Mesenchymal stem cell (in vitro differentiated cells and primary cell): ENCODE measurements at regions not wholly inside any gene's neighbourhood (a gene's known extent, or its start where the extent isn't known, plus 50 kb on each side); places are given as distances from the start of the nearest gene placed in this dataset.

Experiments
- DNase-seq: peaks from one replicate; pipeline ENCODE4 v3.0.0-alpha.2; 2013
- H2AFZ ChIP-seq: one replicate; pipeline ENCODE4 v1.6.1; 2013; ENCODE audit warnings: low read depth, mild to moderate bottlenecking, control low read depth, inconsistent platforms, low read length, moderate library complexity
- H2AK5ac ChIP-seq: 2 replicates; pipeline ENCODE4 v1.6.1; 2013; ENCODE audit warnings: low read length, moderate library complexity, mild to moderate bottlenecking, inconsistent platforms; ENCODE audit not compliant: severe bottlenecking
- H2BK120ac ChIP-seq: one replicate; pipeline ENCODE4 v1.6.1; 2013; ENCODE audit warnings: low read depth, mild to moderate bottlenecking, inconsistent platforms, low read length, moderate library complexity
- H2BK12ac ChIP-seq, 2 experiments: one replicate each; pipeline ENCODE4 v1.6.1; 2013; ENCODE audit warnings: inconsistent platforms in 2 of 2, low read length in 2 of 2, mild to moderate bottlenecking in 2 of 2, moderate library complexity in 2 of 2, control low read depth in 1 of 2
- H2BK15ac ChIP-seq: one replicate; pipeline ENCODE4 v1.6.1; 2013; ENCODE audit warnings: mild to moderate bottlenecking, low read depth, inconsistent platforms; ENCODE audit not compliant: poor library complexity, severe bottlenecking
- H2BK5ac ChIP-seq: 2 replicates; pipeline ENCODE4 v1.6.1; 2013; ENCODE audit warnings: low read depth, mild to moderate bottlenecking, low read length, control low read depth, inconsistent platforms; ENCODE audit not compliant: poor library complexity, severe bottlenecking
- H3K14ac ChIP-seq, 2 experiments: one replicate each; pipeline ENCODE4 v1.6.1; 2013; ENCODE audit warnings: inconsistent platforms in 2 of 2, low read length in 2 of 2, control low read depth in 1 of 2, mild to moderate bottlenecking in 1 of 2, moderate library complexity in 1 of 2
- H3K18ac ChIP-seq, 2 experiments: one replicate each; pipeline ENCODE4 v1.6.1; 2013; ENCODE audit warnings: inconsistent platforms in 2 of 2, low read length in 2 of 2, control low read depth in 1 of 2, low read depth in 1 of 2, mild to moderate bottlenecking in 1 of 2
- H3K23ac ChIP-seq, 2 experiments: one replicate each; pipeline ENCODE4 v1.6.1; 2013; ENCODE audit warnings: inconsistent platforms in 2 of 2, low read length in 2 of 2, mild to moderate bottlenecking in 2 of 2, moderate library complexity in 2 of 2, control low read depth in 1 of 2
- H3K27ac ChIP-seq: 2 replicates; pipeline ENCODE4 v1.5.1; 2013; ENCODE audit warnings: mild to moderate bottlenecking, moderate library complexity, low read length, control low read depth, inconsistent platforms; ENCODE audit not compliant: poor library complexity, severe bottlenecking
- H3K27me3 ChIP-seq, 2 experiments: 2 replicates each; pipeline versions ENCODE4 v1.6.1 to v1.7.0; 2013; ENCODE audit warnings: low read length in 2 of 2, mild to moderate bottlenecking in 2 of 2, moderate library complexity in 2 of 2, control low read depth in 1 of 2, inconsistent platforms in 1 of 2; ENCODE audit not compliant: control insufficient read depth in 1 of 2, insufficient read depth in 1 of 2
- H3K36me3 ChIP-seq, 2 experiments: 2 replicates each; pipeline versions ENCODE4 v1.6.1 to v1.7.0; 2013; ENCODE audit warnings: low read length in 2 of 2, control low read depth in 1 of 2, inconsistent platforms in 1 of 2, low read depth in 1 of 2, mild to moderate bottlenecking in 1 of 2; ENCODE audit not compliant: insufficient read depth in 2 of 2, control insufficient read depth in 1 of 2
- H3K4ac ChIP-seq, 2 experiments: one replicate each; pipeline ENCODE4 v1.6.1; 2013; ENCODE audit warnings: inconsistent platforms in 2 of 2, low read length in 2 of 2, mild to moderate bottlenecking in 2 of 2, moderate library complexity in 2 of 2, control low read depth in 1 of 2, low read depth in 1 of 2
- H3K4me1 ChIP-seq: 2 replicates; pipeline ENCODE4 v1.6.1; 2013; ENCODE audit warnings: low read depth, low read length, control low read depth; ENCODE audit not compliant: control insufficient read depth, insufficient read depth
- H3K4me2 ChIP-seq: 2 replicates; pipeline ENCODE4 v1.6.1; 2013; ENCODE audit warnings: low read length, mild to moderate bottlenecking, inconsistent platforms; ENCODE audit not compliant: poor library complexity, severe bottlenecking
- H3K4me3 ChIP-seq, 2 experiments: 2 replicates each; pipeline versions ENCODE4 v1.5.1 to v1.7.0; 2013; ENCODE audit warnings: low read length in 2 of 2, mild to moderate bottlenecking in 2 of 2, control low read depth in 1 of 2, low read depth in 1 of 2; ENCODE audit not compliant: insufficient read depth in 1 of 2
- H3K79me1 ChIP-seq: replicated peaks from 2 replicates; pipeline ENCODE4 v1.6.1; 2013; ENCODE audit warnings: mild to moderate bottlenecking, control low read depth, low read length, inconsistent platforms; ENCODE audit not compliant: poor library complexity, severe bottlenecking
- H3K9ac ChIP-seq: 2 replicates; pipeline ENCODE4 v1.7.0; 2013; ENCODE audit warnings: mild to moderate bottlenecking, low read length, moderate library complexity
- H3K9me3 ChIP-seq: 2 replicates; pipeline ENCODE4 v1.7.0; 2013; ENCODE audit warnings: mild to moderate bottlenecking, low read length; ENCODE audit not compliant: control insufficient read depth
- H4K8ac ChIP-seq: one replicate; pipeline ENCODE4 v1.6.1; 2013; ENCODE audit warnings: inconsistent platforms, mild to moderate bottlenecking, low read length, moderate library complexity
- H4K91ac ChIP-seq: one replicate; pipeline ENCODE4 v1.6.1; 2013; ENCODE audit warnings: mild to moderate bottlenecking, low read length, inconsistent platforms
- WGBS: methylation state at CpG from one replicate; pipeline ENCODE4 v1.1.7; 2013; ENCODE audit warnings: mixed read lengths; 5-methylcytosine and 5-hydroxymethylcytosine counted together

GRCh38 chr22:47281126-47282106, 519.0 kb downstream of the TBC1D22A start:
- no peak overlapping the region for H2BK15ac ChIP-seq
- H2AK5ac ChIP-seq: no peak overlapping the region
- 61% methylated on average over 19 of the region's 20 CpGs for WGBS
- H3K27me3 ChIP-seq: peaks cover 0 to 68% of the 10 kb centered on the region in 2 experiments
- no peak overlapping the region for H2BK5ac ChIP-seq
- no peak overlapping the region for H3K4me2 ChIP-seq
- H3K4me1 ChIP-seq: no peaks in the 10 kb centered on the region
- H3K9ac ChIP-seq: no peak overlapping the region
- no peak overlapping the region for H2BK12ac ChIP-seq
- H3K4me3 ChIP-seq: no peak overlapping the region
- H3K23ac ChIP-seq: no peak overlapping the region
- H2BK120ac ChIP-seq: no peak overlapping the region
- H3K4ac ChIP-seq: no peak overlapping the region
- H3K14ac ChIP-seq: no peak overlapping the region
- H3K27ac ChIP-seq: no peak overlapping the region
- H4K8ac ChIP-seq: no peak overlapping the region
- H3K18ac ChIP-seq: no peak overlapping the region
- DNase-seq: no peak
- no peaks in the 10 kb centered on the region for H3K79me1 ChIP-seq
- H2AFZ ChIP-seq: no peak overlapping the region
- no peaks in the 10 kb centered on the region for H3K9me3 ChIP-seq
- no peak overlapping the region for H4K91ac ChIP-seq
- H3K36me3 ChIP-seq: no peaks in the 10 kb centered on the region

- H2BK5ac ChIP-seq: no peak overlapping the region
- H3K18ac ChIP-seq: no peak overlapping the region
- H3K23ac ChIP-seq: no peak overlapping the region
- no peak for DNase-seq
- no peaks in the 10 kb centered on the region for H3K36me3 ChIP-seq
- no peak overlapping the region for H2BK12ac ChIP-seq
- no peaks in the 10 kb centered on the region for H3K79me1 ChIP-seq
- no peaks in the 10 kb centered on the region for H3K9me3 ChIP-seq
- H3K4me3 ChIP-seq: no peak overlapping the region
- no peak overlapping the region for H4K91ac ChIP-seq
- no peak overlapping the region for H2BK15ac ChIP-seq
- H3K4me2 ChIP-seq: no peak overlapping the region
- H3K27ac ChIP-seq: no peak overlapping the region
- no peak overlapping the region for H3K4ac ChIP-seq
- H4K8ac ChIP-seq: no peak overlapping the region
- H3K4me1 ChIP-seq: no peaks in the 10 kb centered on the region
- no peak overlapping the region for H2AFZ ChIP-seq
- H2AK5ac ChIP-seq: no peak overlapping the region
- H3K27me3 ChIP-seq: peaks cover 0 to 68% of the 10 kb centered on the region in 2 experiments
- H3K14ac ChIP-seq: no peak overlapping the region
- 70% methylated on average over 5 of the region's 6 CpGs for WGBS
- no peak overlapping the region for H3K9ac ChIP-seq
- no peak overlapping the region for H2BK120ac ChIP-seq
These were observed 517.9 kb downstream of the TBC1D22A start for GRCh38 chr22:47280301-47280700.

GRCh38 chr22:47279746-47280145, 517.3 kb downstream of the TBC1D22A start:
- Histone ChIP-seq H2AFZ (no peak overlapping the region), H3K27ac (no peak overlapping the region), H2BK120ac (no peak overlapping the region), H4K8ac (no peak overlapping the region), H3K23ac (no peak overlapping the region), H2BK12ac (no peak overlapping the region), H3K4me2 (no peak overlapping the region), H3K4ac (no peak overlapping the region), H3K36me3 (no peaks in the 10 kb centered on the region), H3K18ac (no peak overlapping the region), H2BK5ac (no peak overlapping the region), H3K14ac (no peak overlapping the region), H3K9ac (no peak overlapping the region), H3K4me1 (no peaks in the 10 kb centered on the region), H3K4me3 (no peak overlapping the region), H3K79me1 (no peaks in the 10 kb centered on the region), H2BK15ac (no peak overlapping the region), H4K91ac (no peak overlapping the region), H2AK5ac (no peak overlapping the region), H3K9me3 (no peaks in the 10 kb centered on the region), H3K27me3 (peaks cover 0 to 68% of the 10 kb centered on the region in 2 experiments)
- no peak for DNase-seq
- WGBS: 71% methylated on average over 11 of the region's 11 CpGs

- Histone ChIP-seq H3K18ac (no peak overlapping the region), H3K27ac (no peak overlapping the region), H2AFZ (no peak overlapping the region), H3K23ac (no peak overlapping the region), H3K4me3 (no peak overlapping the region), H3K4ac (no peak overlapping the region), H2BK120ac (no peak overlapping the region), H3K4me2 (no peak overlapping the region), H3K27me3 (peaks cover 0 to 68% of the 10 kb centered on the region in 2 experiments), H3K14ac (no peak overlapping the region), H2BK15ac (no peak overlapping the region), H4K8ac (no peak overlapping the region), H3K79me1 (no peaks in the 10 kb centered on the region), H3K9me3 (no peaks in the 10 kb centered on the region), H4K91ac (no peak overlapping the region), H3K9ac (no peak overlapping the region), H2AK5ac (no peak overlapping the region), H2BK12ac (no peak overlapping the region), H3K4me1 (no peaks in the 10 kb centered on the region), H3K36me3 (no peaks in the 10 kb centered on the region), H2BK5ac (no peak overlapping the region)
- 86% methylated on average over 8 of the region's 8 CpGs for WGBS
- DNase-seq: no peak
These were observed 516.9 kb downstream of the TBC1D22A start for GRCh38 chr22:47279337-47279736.
